K562 (cell line): ENCODE measurements at regions not wholly inside any gene's neighbourhood (a gene's known extent, or its start where the extent isn't known, plus 50 kb on each side); places are given as distances from the start of the nearest gene placed in this dataset.

Source experiments
- ADNP ChIP-seq: fragments of 200-800 bp; sonication (Bioruptor generic); IDR thresholded peaks from 2 replicates; pipeline ENCODE4 v1.6.1; 2016; ENCODE audit warnings: missing genetic modification characterization, missing compliant biosample characterization
- FOS ChIP-seq: IDR thresholded peaks from 3 replicates; pipeline ENCODE4 v1.6.1; 2011; ENCODE audit not compliant: insufficient read length; ENCODE audit errors: extremely low read depth
- IRF1 ChIP-seq: sonication (generic); formaldehyde crosslinking; IDR thresholded peaks from 2 replicates; pipeline ENCODE4 v1.8.0; 2022; ENCODE audit warnings: missing genetic modification reagents, mild to moderate bottlenecking, borderline replicate concordance
- NFYB ChIP-seq: IDR thresholded peaks from 2 replicates; pipeline ENCODE4 v1.6.1; 2011; ENCODE audit warnings: mild to moderate bottlenecking, moderate library complexity; ENCODE audit not compliant: insufficient read length; ENCODE audit errors: extremely low read depth
- POLR2AphosphoS5 ChIP-seq: IDR thresholded peaks from 2 replicates; pipeline ENCODE4 v1.6.1; 2011; ENCODE audit warnings: mild to moderate bottlenecking, low read depth, low read length, moderate library complexity; ENCODE audit not compliant: control insufficient read depth, insufficient read depth
- SMAD1 ChIP-seq: fragments of 150-350 bp; IDR thresholded peaks from 2 replicates; pipeline ENCODE4 v1.6.1; 2014; ENCODE audit warnings: low read length, low read depth; ENCODE audit not compliant: partially characterized antibody
- SRF ChIP-seq, 2 experiments: fragments of 250-450, 450-650 bp in 1 of 2; sonication (Bioruptor Pico) in 1 of 2; sonication (generic) in 1 of 2; formaldehyde crosslinking; IDR thresholded peaks; 2 replicates each; pipeline versions ENCODE4 v1.5.0 to v1.5.1; 2020 to 2022; ENCODE audit warnings: mild to moderate bottlenecking in 1 of 2, missing genetic modification reagents in 1 of 2
- ZEB2 ChIP-seq: fragments of 450-650 bp; IDR thresholded peaks from 2 replicates; pipeline ENCODE4 v1.6.1; 2016
- ZNF121 ChIP-seq: sonication (generic); formaldehyde crosslinking; conservative IDR thresholded peaks from 2 replicates; pipeline ENCODE4 v1.8.0; 2022; ENCODE audit warnings: missing genetic modification reagents
- ZNF146 ChIP-seq: IDR thresholded peaks from one replicate; pipeline ENCODE4 v1.6.1; 2018; ENCODE audit warnings: missing compliant biosample characterization; ENCODE audit not compliant: unreplicated experiment
- TF ChIP-seq, protein P1 (sequence below), 3 experiments: IDR thresholded peaks in 2 of 3; conservative IDR thresholded peaks in 1 of 3; 2 replicates each; pipeline ENCODE4 v1.5.1; 2011 to 2012; ENCODE audit warnings: low read length in 3 of 3, mild to moderate bottlenecking in 3 of 3, control low read depth in 2 of 3, improper control_type of control experiment in 1 of 3, inconsistent platforms in 1 of 3, low read depth in 1 of 3, mixed read lengths in 1 of 3, moderate library complexity in 1 of 3; ENCODE audit not compliant: insufficient read depth in 2 of 3

DNA sequence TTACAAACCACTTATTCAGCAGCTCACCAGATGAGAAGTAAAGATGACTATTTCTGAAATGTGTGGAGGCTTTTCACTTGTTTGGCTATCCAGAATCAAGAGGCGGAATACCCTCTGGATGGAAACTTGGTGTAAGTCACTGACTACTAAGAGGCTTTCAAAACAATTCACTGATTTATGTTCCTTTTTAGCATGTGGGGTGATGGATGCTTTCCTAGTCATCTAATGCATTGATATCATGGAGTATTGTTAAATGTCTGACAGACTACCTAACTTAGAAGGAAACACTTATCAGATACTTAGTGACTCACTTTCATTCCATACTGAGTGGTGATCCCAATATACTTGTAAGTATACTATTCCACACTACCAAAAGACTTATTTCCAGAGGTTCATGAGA is 141.4 kb downstream of the PLK2 start:
- no peak for TF ChIP-seq NFYB
- no peak for TF ChIP-seq FOS
- TF ChIP-seq SMAD1, result no peak
- no peak for TF ChIP-seq IRF1 (CRISPR knock-in tag)
- TF ChIP-seq ZEB2, result no peak
- no peak for TF ChIP-seq ADNP (tag)
- TF ChIP-seq ZNF146 (CRISPR knock-in tag), result no peak
- TF ChIP-seq SRF (CRISPR knock-in tag; IDR thresholded peaks at IDR 0.05), result no peak
- no peak for TF ChIP-seq ZNF121 (CRISPR knock-in tag)
- TF ChIP-seq, protein P1, sequence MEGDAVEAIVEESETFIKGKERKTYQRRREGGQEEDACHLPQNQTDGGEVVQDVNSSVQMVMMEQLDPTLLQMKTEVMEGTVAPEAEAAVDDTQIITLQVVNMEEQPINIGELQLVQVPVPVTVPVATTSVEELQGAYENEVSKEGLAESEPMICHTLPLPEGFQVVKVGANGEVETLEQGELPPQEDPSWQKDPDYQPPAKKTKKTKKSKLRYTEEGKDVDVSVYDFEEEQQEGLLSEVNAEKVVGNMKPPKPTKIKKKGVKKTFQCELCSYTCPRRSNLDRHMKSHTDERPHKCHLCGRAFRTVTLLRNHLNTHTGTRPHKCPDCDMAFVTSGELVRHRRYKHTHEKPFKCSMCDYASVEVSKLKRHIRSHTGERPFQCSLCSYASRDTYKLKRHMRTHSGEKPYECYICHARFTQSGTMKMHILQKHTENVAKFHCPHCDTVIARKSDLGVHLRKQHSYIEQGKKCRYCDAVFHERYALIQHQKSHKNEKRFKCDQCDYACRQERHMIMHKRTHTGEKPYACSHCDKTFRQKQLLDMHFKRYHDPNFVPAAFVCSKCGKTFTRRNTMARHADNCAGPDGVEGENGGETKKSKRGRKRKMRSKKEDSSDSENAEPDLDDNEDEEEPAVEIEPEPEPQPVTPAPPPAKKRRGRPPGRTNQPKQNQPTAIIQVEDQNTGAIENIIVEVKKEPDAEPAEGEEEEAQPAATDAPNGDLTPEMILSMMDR (IDR thresholded peaks at IDR 0.05 in 2 of 3, conservative IDR thresholded peaks at IDR 0.05 in 1 of 3; ENCODE audit: insufficient read depth in 2 of 3, low read depth in 1 of 3, low read length in 3 of 3), result no peak
- no peak for TF ChIP-seq POLR2AphosphoS5
